HepG2 (cell line): ENCODE measurements at regions not wholly inside any gene's neighbourhood (a gene's known extent, or its start where the extent isn't known, plus 50 kb on each side); places are given as distances from the start of the nearest gene placed in this dataset.
A peak's percentile ranks its signal among the peaks of the same experiment; 100 is the strongest.

Experiments
- ARNT2 ChIP-seq: sonication (generic); formaldehyde crosslinking; IDR thresholded peaks from 2 replicates; pipeline ENCODE4 v1.8.0; 2022; ENCODE audit warnings: mild to moderate bottlenecking, low read depth, missing genetic modification reagents, moderate library complexity
- DPF2 ChIP-seq: sonication (generic); formaldehyde crosslinking; IDR thresholded peaks from 2 replicates; pipeline ENCODE4 v1.4.0; 2020; ENCODE audit warnings: mild to moderate bottlenecking, low read depth, missing genetic modification reagents, borderline replicate concordance
- GABPA ChIP-seq, 2 experiments: IDR thresholded peaks; 2 replicates each; pipeline ENCODE4 v1.6.1; 2011 to 2016; ENCODE audit warnings: low read depth in 2 of 2, low read length in 1 of 2, missing biosample characterization in 1 of 2, missing genetic modification characterization in 1 of 2
- HOXA5 ChIP-seq: sonication (generic); formaldehyde crosslinking; IDR thresholded peaks from 2 replicates; pipeline ENCODE4 v1.4.0; 2020; ENCODE audit warnings: missing genetic modification reagents
- MTA3 ChIP-seq: sonication (generic); formaldehyde crosslinking; IDR thresholded peaks from 2 replicates; pipeline ENCODE4 v1.4.0; 2020; ENCODE audit warnings: missing genetic modification reagents
- MTF2 ChIP-seq: sonication (generic); formaldehyde crosslinking; IDR thresholded peaks from 2 replicates; pipeline ENCODE4 v1.5.0; 2020; ENCODE audit warnings: missing genetic modification reagents, borderline replicate concordance
- PHF20 ChIP-seq: sonication (generic); formaldehyde crosslinking; IDR thresholded peaks from 2 replicates; pipeline ENCODE4 v1.5.0; 2020; ENCODE audit warnings: mild to moderate bottlenecking, missing genetic modification reagents
- POGZ ChIP-seq: sonication (generic); formaldehyde crosslinking; IDR thresholded peaks from 2 replicates; pipeline ENCODE4 v1.4.0; 2020; ENCODE audit warnings: mild to moderate bottlenecking, missing genetic modification reagents
- RBM22 ChIP-seq: fragments of 200-400 bp; formaldehyde crosslinking; optimal IDR thresholded peaks from 2 replicates; pipeline ENCODE3; 2017; ENCODE audit warnings: mild to moderate bottlenecking, low read length, moderate library complexity
- REXO4 ChIP-seq: sonication (generic); formaldehyde crosslinking; IDR thresholded peaks from 2 replicates; pipeline ENCODE4 v1.8.0; 2022; ENCODE audit warnings: missing genetic modification reagents, mild to moderate bottlenecking, borderline replicate concordance
- SIN3B ChIP-seq: fragments of 150-350 bp; IDR thresholded peaks from 2 replicates; pipeline ENCODE4 v1.6.1; 2014; ENCODE audit warnings: low read length
- ZNF207 ChIP-seq: fragments of 450-650 bp; IDR thresholded peaks from 2 replicates; pipeline ENCODE4 v1.6.1; 2016; ENCODE audit warnings: antibody characterized with exemption, borderline replicate concordance
- ZNF773 ChIP-seq: sonication (generic); formaldehyde crosslinking; IDR thresholded peaks from 2 replicates; pipeline ENCODE4 v1.4.0; 2020; ENCODE audit warnings: missing genetic modification reagents, borderline replicate concordance
- TF ChIP-seq, protein P1 (sequence below): sonication (generic); formaldehyde crosslinking; IDR thresholded peaks from 2 replicates; pipeline ENCODE4 v1.5.1; 2020; ENCODE audit warnings: mild to moderate bottlenecking, missing genetic modification reagents, moderate library complexity
- TF ChIP-seq, protein P2 (sequence below): sonication (generic); formaldehyde crosslinking; IDR thresholded peaks from 2 replicates; pipeline ENCODE4 v1.4.0; 2020; ENCODE audit warnings: missing genetic modification reagents
- TF ChIP-seq, protein P3 (sequence below): sonication (generic); formaldehyde crosslinking; IDR thresholded peaks from 2 replicates; pipeline ENCODE4 v1.4.0; 2020; ENCODE audit warnings: low read depth, mild to moderate bottlenecking, missing genetic modification reagents
- TF ChIP-seq, protein P4 (sequence below): sonication (generic); formaldehyde crosslinking; IDR thresholded peaks from 2 replicates; pipeline ENCODE4 v1.9.0; 2021; ENCODE audit warnings: missing genetic modification reagents, borderline replicate concordance

DNA sequence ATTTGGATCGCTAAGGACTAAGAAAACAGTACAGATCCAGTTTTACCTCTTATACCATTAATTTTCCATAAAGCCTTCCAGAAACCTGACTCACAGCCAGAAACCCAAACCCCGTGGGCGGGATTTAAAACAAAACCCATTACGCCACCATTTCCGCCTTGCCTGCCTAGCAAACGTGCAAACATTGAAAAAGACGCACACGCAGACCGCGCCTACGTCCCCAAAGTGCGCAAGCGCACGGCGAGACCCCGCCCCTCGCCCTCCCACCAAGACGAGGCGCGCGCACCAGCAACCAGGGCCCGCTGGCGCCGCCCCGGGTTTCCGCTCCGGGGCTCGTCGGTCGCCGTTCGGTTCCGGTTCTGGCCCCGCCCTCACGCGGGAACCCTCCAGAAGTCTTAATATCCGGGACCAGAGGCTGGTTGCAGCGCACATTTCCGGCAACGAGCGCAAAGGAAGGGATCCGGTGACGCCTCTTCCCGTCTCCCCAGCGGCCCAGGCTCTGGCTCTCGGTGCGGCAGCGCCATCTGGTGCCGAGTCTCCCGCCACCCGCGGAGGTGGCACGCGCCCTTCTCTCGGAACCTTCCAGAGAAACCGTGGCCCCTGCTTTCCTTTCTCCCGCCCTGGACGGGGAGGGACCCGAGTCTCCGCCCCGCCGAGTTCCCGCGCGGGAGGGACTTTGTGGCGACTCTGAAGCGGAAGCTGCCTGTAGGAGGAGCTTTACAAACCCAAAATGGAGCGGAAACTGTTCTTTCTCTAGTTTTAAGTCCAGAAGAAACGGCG, 256.9 kb upstream of the STARD13 start (continued):
- TF ChIP-seq, protein P1, sequence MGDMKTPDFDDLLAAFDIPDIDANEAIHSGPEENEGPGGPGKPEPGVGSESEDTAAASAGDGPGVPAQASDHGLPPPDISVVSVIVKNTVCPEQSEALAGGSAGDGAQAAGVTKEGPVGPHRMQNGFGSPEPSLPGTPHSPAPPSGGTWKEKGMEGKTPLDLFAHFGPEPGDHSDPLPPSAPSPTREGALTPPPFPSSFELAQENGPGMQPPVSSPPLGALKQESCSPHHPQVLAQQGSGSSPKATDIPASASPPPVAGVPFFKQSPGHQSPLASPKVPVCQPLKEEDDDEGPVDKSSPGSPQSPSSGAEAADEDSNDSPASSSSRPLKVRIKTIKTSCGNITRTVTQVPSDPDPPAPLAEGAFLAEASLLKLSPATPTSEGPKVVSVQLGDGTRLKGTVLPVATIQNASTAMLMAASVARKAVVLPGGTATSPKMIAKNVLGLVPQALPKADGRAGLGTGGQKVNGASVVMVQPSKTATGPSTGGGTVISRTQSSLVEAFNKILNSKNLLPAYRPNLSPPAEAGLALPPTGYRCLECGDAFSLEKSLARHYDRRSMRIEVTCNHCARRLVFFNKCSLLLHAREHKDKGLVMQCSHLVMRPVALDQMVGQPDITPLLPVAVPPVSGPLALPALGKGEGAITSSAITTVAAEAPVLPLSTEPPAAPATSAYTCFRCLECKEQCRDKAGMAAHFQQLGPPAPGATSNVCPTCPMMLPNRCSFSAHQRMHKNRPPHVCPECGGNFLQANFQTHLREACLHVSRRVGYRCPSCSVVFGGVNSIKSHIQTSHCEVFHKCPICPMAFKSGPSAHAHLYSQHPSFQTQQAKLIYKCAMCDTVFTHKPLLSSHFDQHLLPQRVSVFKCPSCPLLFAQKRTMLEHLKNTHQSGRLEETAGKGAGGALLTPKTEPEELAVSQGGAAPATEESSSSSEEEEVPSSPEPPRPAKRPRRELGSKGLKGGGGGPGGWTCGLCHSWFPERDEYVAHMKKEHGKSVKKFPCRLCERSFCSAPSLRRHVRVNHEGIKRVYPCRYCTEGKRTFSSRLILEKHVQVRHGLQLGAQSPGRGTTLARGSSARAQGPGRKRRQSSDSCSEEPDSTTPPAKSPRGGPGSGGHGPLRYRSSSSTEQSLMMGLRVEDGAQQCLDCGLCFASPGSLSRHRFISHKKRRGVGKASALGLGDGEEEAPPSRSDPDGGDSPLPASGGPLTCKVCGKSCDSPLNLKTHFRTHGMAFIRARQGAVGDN (CRISPR knock-in tag), result peak; percentile 100
- peak; percentile 99 for TF ChIP-seq POGZ (CRISPR knock-in tag)
- TF ChIP-seq ZNF773 (CRISPR knock-in tag), result peak; percentile 95; the same call in 1 of the 2 replicates
- TF ChIP-seq MTF2 (CRISPR knock-in tag), result peak; percentile 68; the same call in 1 of the 2 replicates
- peak; percentile 99 for TF ChIP-seq ARNT2 (CRISPR knock-in tag)
- TF ChIP-seq, protein P2, sequence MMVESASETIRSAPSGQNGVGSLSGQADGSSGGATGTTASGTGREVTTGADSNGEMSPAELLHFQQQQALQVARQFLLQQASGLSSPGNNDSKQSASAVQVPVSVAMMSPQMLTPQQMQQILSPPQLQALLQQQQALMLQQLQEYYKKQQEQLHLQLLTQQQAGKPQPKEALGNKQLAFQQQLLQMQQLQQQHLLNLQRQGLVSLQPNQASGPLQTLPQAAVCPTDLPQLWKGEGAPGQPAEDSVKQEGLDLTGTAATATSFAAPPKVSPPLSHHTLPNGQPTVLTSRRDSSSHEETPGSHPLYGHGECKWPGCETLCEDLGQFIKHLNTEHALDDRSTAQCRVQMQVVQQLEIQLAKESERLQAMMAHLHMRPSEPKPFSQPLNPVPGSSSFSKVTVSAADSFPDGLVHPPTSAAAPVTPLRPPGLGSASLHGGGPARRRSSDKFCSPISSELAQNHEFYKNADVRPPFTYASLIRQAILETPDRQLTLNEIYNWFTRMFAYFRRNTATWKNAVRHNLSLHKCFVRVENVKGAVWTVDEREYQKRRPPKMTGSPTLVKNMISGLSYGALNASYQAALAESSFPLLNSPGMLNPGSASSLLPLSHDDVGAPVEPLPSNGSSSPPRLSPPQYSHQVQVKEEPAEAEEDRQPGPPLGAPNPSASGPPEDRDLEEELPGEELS (CRISPR knock-in tag), result peak; percentile 79
- no peak for TF ChIP-seq MTA3
- TF ChIP-seq REXO4, result peak; percentile 97
- TF ChIP-seq, protein P3, sequence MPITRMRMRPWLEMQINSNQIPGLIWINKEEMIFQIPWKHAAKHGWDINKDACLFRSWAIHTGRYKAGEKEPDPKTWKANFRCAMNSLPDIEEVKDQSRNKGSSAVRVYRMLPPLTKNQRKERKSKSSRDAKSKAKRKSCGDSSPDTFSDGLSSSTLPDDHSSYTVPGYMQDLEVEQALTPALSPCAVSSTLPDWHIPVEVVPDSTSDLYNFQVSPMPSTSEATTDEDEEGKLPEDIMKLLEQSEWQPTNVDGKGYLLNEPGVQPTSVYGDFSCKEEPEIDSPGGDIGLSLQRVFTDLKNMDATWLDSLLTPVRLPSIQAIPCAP (CRISPR knock-in tag), result 0 out of 2 replicates have a peak, but pooled peaks have one; percentile 69
- TF ChIP-seq GABPA (IDR thresholded peaks at IDR 0.05; ENCODE audit: low read depth, low read length), result peak; percentile 78
- peak; percentile 93 for TF ChIP-seq GABPA (CRISPR knock-in tag; IDR thresholded peaks at IDR 0.05; ENCODE audit: low read depth)
- TF ChIP-seq HOXA5, result peak; percentile 97
- TF ChIP-seq, protein P4, sequence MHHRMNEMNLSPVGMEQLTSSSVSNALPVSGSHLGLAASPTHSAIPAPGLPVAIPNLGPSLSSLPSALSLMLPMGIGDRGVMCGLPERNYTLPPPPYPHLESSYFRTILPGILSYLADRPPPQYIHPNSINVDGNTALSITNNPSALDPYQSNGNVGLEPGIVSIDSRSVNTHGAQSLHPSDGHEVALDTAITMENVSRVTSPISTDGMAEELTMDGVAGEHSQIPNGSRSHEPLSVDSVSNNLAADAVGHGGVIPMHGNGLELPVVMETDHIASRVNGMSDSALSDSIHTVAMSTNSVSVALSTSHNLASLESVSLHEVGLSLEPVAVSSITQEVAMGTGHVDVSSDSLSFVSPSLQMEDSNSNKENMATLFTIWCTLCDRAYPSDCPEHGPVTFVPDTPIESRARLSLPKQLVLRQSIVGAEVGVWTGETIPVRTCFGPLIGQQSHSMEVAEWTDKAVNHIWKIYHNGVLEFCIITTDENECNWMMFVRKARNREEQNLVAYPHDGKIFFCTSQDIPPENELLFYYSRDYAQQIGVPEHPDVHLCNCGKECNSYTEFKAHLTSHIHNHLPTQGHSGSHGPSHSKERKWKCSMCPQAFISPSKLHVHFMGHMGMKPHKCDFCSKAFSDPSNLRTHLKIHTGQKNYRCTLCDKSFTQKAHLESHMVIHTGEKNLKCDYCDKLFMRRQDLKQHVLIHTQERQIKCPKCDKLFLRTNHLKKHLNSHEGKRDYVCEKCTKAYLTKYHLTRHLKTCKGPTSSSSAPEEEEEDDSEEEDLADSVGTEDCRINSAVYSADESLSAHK (CRISPR knock-in tag), result peak; percentile 59; the same call in 1 of the 2 replicates
- TF ChIP-seq PHF20 (CRISPR knock-in tag), result peak; percentile 85
- no peak for TF ChIP-seq ZNF207
- no peak for TF ChIP-seq SIN3B
- no peak for TF ChIP-seq DPF2
- TF ChIP-seq RBM22, result peak; percentile 93
